ENCODE measurements at regions not wholly inside any gene's neighbourhood (a gene's known extent, or its start where the extent isn't known, plus 50 kb on each side); places are given as distances from the start of the nearest gene placed in this dataset.

- Histone ChIP-seq H3K27me3 (ENCODE audit: control insufficient read depth in 1 of 2, insufficient read depth in 2 of 2, low read length in 2 of 2) (no peaks in the 10 kb centered on the region), H4K20me1 (ENCODE audit: insufficient read depth, low read length) (no peaks in the 10 kb centered on the region), H3K4me1 (ENCODE audit: insufficient read depth, low read length) (no peaks in the 10 kb centered on the region), H3K36me3 (replicated peaks in 1 of 2; ENCODE audit: control insufficient read depth in 1 of 2, insufficient read depth in 2 of 2, low read length in 2 of 2) (no peaks in the 10 kb centered on the region), H3K9ac (ENCODE audit: insufficient read depth, low read depth, low read length) (no peak overlapping the region), H3K27ac (ENCODE audit: extremely low read length, insufficient read depth, low read length) (no peak overlapping the region), H3K4me3 (replicated peaks in 1 of 3; ENCODE audit: insufficient read depth in 1 of 3, low read depth in 2 of 3, low read length in 3 of 3) (no peak overlapping the region), H2AFZ (ENCODE audit: low read length) (no peak overlapping the region), H3K4me2 (ENCODE audit: low read depth, low read length) (no peak overlapping the region), H3K9me3 (ENCODE audit: low read length) (peaks cover 57% of the 10 kb centered on the region), H3K79me2 (ENCODE audit: insufficient read depth, low read length) (no peaks in the 10 kb centered on the region)
- TF ChIP-seq BORCS8-MEF2B (CRISPR knock-in tag; IDR thresholded peaks at IDR 0.05) = no peak
- no peak for TF ChIP-seq ZBTB46 (CRISPR knock-in tag; IDR thresholded peaks at IDR 0.05; ENCODE audit: borderline replicate concordance)
- no peak for TF ChIP-seq SOX13 (IDR thresholded peaks at IDR 0.05)
- no peak for TF ChIP-seq SOX13 (CRISPR knock-in tag; conservative IDR thresholded peaks at IDR 0.05 in 1 of 2, IDR thresholded peaks at IDR 0.05 in 1 of 2)
- no peak for TF ChIP-seq ZNF207 (IDR thresholded peaks at IDR 0.05; ENCODE audit: borderline replicate concordance)
- no peak for TF ChIP-seq RFX3 (CRISPR knock-in tag; IDR thresholded peaks at IDR 0.05)
- no peak for TF ChIP-seq ZBTB26 (CRISPR knock-in tag; IDR thresholded peaks at IDR 0.05; ENCODE audit: borderline replicate concordance)
- no peak for TF ChIP-seq ARID2 (CRISPR knock-in tag; IDR thresholded peaks at IDR 0.05; ENCODE audit: borderline replicate concordance)
- TF ChIP-seq ZNF784 (CRISPR knock-in tag; IDR thresholded peaks at IDR 0.05; ENCODE audit: borderline replicate concordance) = no peak
- no peak for FAIRE-seq
- ATAC-seq = no peak
- BruUV-seq (replicated peaks) = no TSS peak
- in situ Hi-C loops (cut with HindIII; ENCODE audit: extremely low pct_ligation_motif_present, low pct_unique_long_range_greater_than_20kb) (no loop called here), intact Hi-C loops (cut with micrococcal nuclease; ENCODE audit: unreplicated experiment) (no loop called here)
- ChIA-PET CTCF (ENCODE audit: low intra/inter-chr PET ratio, low total read pairs) (no interaction called here), POLR2A (no interaction called here)
- WGBS (ENCODE audit: low lambda C conversion rate) = 0% methylated on average over 2 of the region's 3 CpGs
- no peak for DNase-seq (ENCODE audit: low spot score)
Observed at GRCh38 chrX:146189371-146189770, 371.7 kb downstream of the SLITRK2 start.
